ENCODE measurements at regions not wholly inside any gene's neighbourhood (a gene's known extent, or its start where the extent isn't known, plus 50 kb on each side); places are given as distances from the start of the nearest gene placed in this dataset.

DNA sequence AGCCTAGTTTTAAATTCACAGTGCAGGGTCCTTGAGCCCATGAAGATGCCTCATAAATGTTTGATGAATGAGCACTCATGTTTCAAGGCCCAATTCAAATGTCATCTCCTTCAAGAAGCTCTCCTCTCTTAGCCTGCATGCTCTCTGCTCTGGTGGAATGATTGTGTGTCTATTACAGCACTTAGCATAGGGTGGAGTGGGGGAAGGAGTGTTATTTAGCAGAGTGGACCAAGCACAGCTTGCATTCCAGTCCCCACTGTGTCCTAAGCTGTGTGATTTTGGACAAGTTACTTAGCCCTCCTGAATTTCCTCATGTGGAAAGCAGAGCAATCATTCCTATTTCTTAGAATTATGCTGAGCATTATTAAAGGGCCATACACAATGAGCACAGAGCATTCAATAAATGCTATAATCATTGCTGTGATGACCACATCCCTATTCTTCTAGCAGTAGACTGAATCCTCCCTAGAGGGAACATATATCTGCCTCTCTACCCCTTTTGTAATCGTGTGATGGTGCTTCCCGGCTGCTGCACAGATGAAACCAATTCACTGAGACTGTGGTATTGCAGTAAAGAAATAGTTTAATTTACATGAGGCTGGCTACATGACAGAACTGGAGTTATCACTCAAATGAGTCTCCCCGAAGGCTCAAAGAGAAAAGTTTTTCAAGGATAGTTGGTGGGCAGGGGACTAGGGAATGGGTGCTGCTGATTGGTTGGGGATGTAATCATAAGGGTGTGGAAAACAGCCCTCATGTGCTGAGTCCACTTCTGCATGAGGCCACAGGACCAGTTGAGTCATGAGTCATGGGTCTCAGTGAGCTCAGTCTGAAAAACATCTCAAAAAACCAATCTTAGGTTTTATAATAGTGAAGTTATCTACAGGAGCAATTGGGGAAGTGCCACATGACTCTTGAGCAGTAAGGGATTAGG is 173.4 kb upstream of the NDUFV2 start:
- Histone ChIP-seq H3K9ac (ENCODE audit: extremely low read depth, low read length, poor library complexity, severe bottlenecking) (no peak overlapping the region), H3K27me3 (ENCODE audit: control insufficient read depth, insufficient read depth, low read length, poor library complexity, severe bottlenecking) (no peaks in the 10 kb centered on the region), H3K4me3 (ENCODE audit: low read length) (no peak overlapping the region), H3K4me1 (ENCODE audit: control insufficient read depth, insufficient read depth, low read length) (no peaks in the 10 kb centered on the region), H3K36me3 (ENCODE audit: control insufficient read depth, insufficient read depth, low read length) (no peaks in the 10 kb centered on the region), H3K27ac (ENCODE audit: low read depth, low read length) (no peak overlapping the region), H3K9me3 (ENCODE audit: control insufficient read depth, low read length) (peaks cover 52% of the 10 kb centered on the region)
- peaks cover 4% of the 10 kb centered on the region for H3K27me3 Mint-ChIP-seq (ENCODE audit: insufficient read depth)
- H3K4me3 Mint-ChIP-seq = no peak overlapping the region
- no peak for DNase-seq
- WGBS, 2 experiments (ENCODE audit: insufficient coverage in 1 of 2, insufficient read length in 1 of 2) = 96 to 100% methylated on average over 1 to 3 of the region's 3 CpGs
- H3K9me3 Mint-ChIP-seq = peaks cover 86% of the 10 kb centered on the region
- no peak overlapping the region for H3K27ac Mint-ChIP-seq
- no peak for TF ChIP-seq CTCF (conservative IDR thresholded peaks at IDR 0.05)
- H3K4me1 Mint-ChIP-seq = no peaks in the 10 kb centered on the region
- H3K36me3 Mint-ChIP-seq (ENCODE audit: low read depth) = peaks cover 10% of the 10 kb centered on the region

DNA sequence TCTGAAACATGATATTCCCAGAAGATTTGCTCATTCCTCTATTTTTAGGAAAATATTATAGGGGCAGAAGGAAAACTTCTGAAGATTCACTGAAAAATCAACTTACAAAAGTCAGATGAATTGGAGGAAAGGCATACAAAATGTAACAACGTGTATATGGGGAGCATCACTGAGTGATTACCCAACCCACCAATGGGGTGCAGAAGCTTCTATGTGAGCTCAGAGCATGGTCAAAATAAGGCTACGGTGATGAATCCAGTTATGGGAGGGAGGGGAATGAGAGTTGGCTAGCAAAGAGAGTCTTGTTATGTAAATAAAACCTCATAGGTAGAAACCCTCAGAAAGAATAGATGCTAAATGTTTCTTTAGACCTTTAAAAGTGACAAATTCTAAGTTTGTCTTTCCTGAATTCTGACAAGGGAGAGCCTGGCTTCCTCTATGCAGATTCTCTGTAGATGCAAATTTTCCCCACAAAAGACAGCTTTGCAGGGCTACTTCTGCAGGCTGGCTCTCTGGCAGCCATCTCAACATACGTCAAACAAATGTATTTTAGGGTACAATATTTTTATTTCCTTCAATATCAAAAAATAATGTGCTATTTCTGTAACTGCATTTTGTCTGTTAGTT is 171.4 kb upstream of the NDUFV2 start:
- H3K36me3 Mint-ChIP-seq (ENCODE audit: low read depth) = peaks cover 17% of the 10 kb centered on the region
- no peak overlapping the region for H3K4me3 ChIP-seq (ENCODE audit: low read length)
- no peaks in the 10 kb centered on the region for H3K36me3 ChIP-seq (ENCODE audit: control insufficient read depth, insufficient read depth, low read length)
- H3K4me1 Mint-ChIP-seq = no peaks in the 10 kb centered on the region
- no peaks in the 10 kb centered on the region for H3K4me1 ChIP-seq (ENCODE audit: control insufficient read depth, insufficient read depth, low read length)
- no peak for DNase-seq
- H3K27ac Mint-ChIP-seq = no peak overlapping the region
- no peak overlapping the region for H3K4me3 Mint-ChIP-seq
- H3K9me3 Mint-ChIP-seq = peaks cover 88% of the 10 kb centered on the region
- peaks cover 49% of the 10 kb centered on the region for H3K9me3 ChIP-seq (ENCODE audit: control insufficient read depth, low read length)
- H3K9ac ChIP-seq (ENCODE audit: extremely low read depth, low read length, poor library complexity, severe bottlenecking) = no peak overlapping the region
- TF ChIP-seq CTCF (conservative IDR thresholded peaks at IDR 0.05) = no peak
- peaks cover 4% of the 10 kb centered on the region for H3K27me3 Mint-ChIP-seq (ENCODE audit: insufficient read depth)
- WGBS, 2 experiments (ENCODE audit: insufficient coverage in 1 of 2, insufficient read length in 1 of 2) = 53 to 64% methylated on average over 1 to 3 of the region's 3 CpGs
- no peak overlapping the region for H3K27ac ChIP-seq (ENCODE audit: low read depth, low read length)
- H3K27me3 ChIP-seq (ENCODE audit: control insufficient read depth, insufficient read depth, low read length, poor library complexity, severe bottlenecking) = no peaks in the 10 kb centered on the region

GRCh38 chr18:8932866-8933265 is 169.6 kb upstream of the NDUFV2 start:
- Mint-ChIP-seq H3K36me3 (ENCODE audit: low read depth) (peaks cover 17% of the 10 kb centered on the region), H3K4me1 (peaks cover 14% of the 10 kb centered on the region), H3K27ac (no peak overlapping the region), H3K9me3 (peaks cover 74% of the 10 kb centered on the region), H3K27me3 (ENCODE audit: insufficient read depth) (peaks cover 4% of the 10 kb centered on the region), H3K4me3 (no peak overlapping the region)
- DNase-seq = no peak
- Histone ChIP-seq H3K27ac (ENCODE audit: low read depth, low read length) (no peak overlapping the region), H3K9ac (ENCODE audit: extremely low read depth, low read length, poor library complexity, severe bottlenecking) (no peak overlapping the region), H3K36me3 (ENCODE audit: control insufficient read depth, insufficient read depth, low read length) (no peaks in the 10 kb centered on the region), H3K4me1 (ENCODE audit: control insufficient read depth, insufficient read depth, low read length) (peaks cover 5% of the 10 kb centered on the region), H3K9me3 (ENCODE audit: control insufficient read depth, low read length) (peaks cover 37% of the 10 kb centered on the region), H3K4me3 (ENCODE audit: low read length) (no peak overlapping the region), H3K27me3 (ENCODE audit: control insufficient read depth, insufficient read depth, low read length, poor library complexity, severe bottlenecking) (no peaks in the 10 kb centered on the region)
- TF ChIP-seq CTCF (conservative IDR thresholded peaks at IDR 0.05) = no peak

Data from endodermal cell (in vitro differentiated cells).